Keratinocyte (primary cell): ENCODE measurements at regions not wholly inside any gene's neighbourhood (a gene's known extent, or its start where the extent isn't known, plus 50 kb on each side); places are given as distances from the start of the nearest gene placed in this dataset.

Source experiments
- DNase-seq: peaks from one replicate; pipeline ENCODE4 v3.0.0-alpha.2; 2011; ENCODE audit warnings: low read depth, missing footprints, low spot score
- FAIRE-seq: peaks from 2 replicates; lab custom pipeline; 2011; peaks lifted over from hg19 to GRCh38; lab: Jason Lieb, UNC
- H2AFZ ChIP-seq: 2 replicates; pipeline ENCODE4 v1.6.0; 2012; ENCODE audit warnings: low read length, control low read depth, inconsistent platforms; ENCODE audit not compliant: control insufficient read depth
- H3K27ac ChIP-seq: 2 replicates; pipeline ENCODE4 v1.5.1; 2011; ENCODE audit warnings: low read length; ENCODE audit not compliant: control insufficient read depth, insufficient read depth
- H3K27me3 ChIP-seq: 3 replicates; pipeline ENCODE4 v1.6.0; 2011; ENCODE audit warnings: low read length; ENCODE audit not compliant: control insufficient read depth, insufficient read depth; ENCODE audit errors: extremely low read depth
- H3K36me3 ChIP-seq, 2 experiments: 2 replicates in 1 of 2; 3 replicates in 1 of 2; pipeline ENCODE4 v1.5.1; 2011; ENCODE audit warnings: low read length in 2 of 2, mild to moderate bottlenecking in 1 of 2; ENCODE audit not compliant: control insufficient read depth in 2 of 2, insufficient read depth in 2 of 2; ENCODE audit errors: extremely low read depth in 1 of 2
- H3K4me1 ChIP-seq: 3 replicates; pipeline ENCODE4 v1.5.1; 2011; ENCODE audit warnings: low read length; ENCODE audit not compliant: control insufficient read depth, insufficient read depth; ENCODE audit errors: extremely low read depth
- H3K4me2 ChIP-seq: 3 replicates; pipeline ENCODE4 v1.6.0; 2011; ENCODE audit warnings: low read depth, low read length; ENCODE audit not compliant: control insufficient read depth, insufficient read depth; ENCODE audit errors: extremely low read depth
- H3K4me3 ChIP-seq, 3 experiments: fragments of 200-600 bp in 1 of 3; sonication (generic) in 1 of 3; 2 replicates in 2 of 3; 3 replicates in 1 of 3; pipeline ENCODE4 v1.5.1; 2011 to 2016; ENCODE audit warnings: low read length in 3 of 3, mild to moderate bottlenecking in 3 of 3, control low read depth in 2 of 3, inconsistent platforms in 1 of 3, low read depth in 1 of 3, mixed read lengths in 1 of 3, mixed run types in 1 of 3, moderate library complexity in 1 of 3; ENCODE audit not compliant: control insufficient read depth in 2 of 3, insufficient read depth in 2 of 3; ENCODE audit errors: extremely low read depth in 1 of 3
- H3K79me2 ChIP-seq: 2 replicates; pipeline ENCODE4 v1.6.0; 2012; ENCODE audit warnings: low read length; ENCODE audit not compliant: control insufficient read depth, insufficient read depth
- H3K9ac ChIP-seq: 3 replicates; pipeline ENCODE4 v1.6.0; 2011; ENCODE audit warnings: low read length; ENCODE audit not compliant: control insufficient read depth, insufficient read depth; ENCODE audit errors: extremely low read depth
- H3K9me1 ChIP-seq: 3 replicates; pipeline ENCODE4 v1.6.0; 2011; ENCODE audit warnings: low read length; ENCODE audit not compliant: control insufficient read depth, insufficient read depth; ENCODE audit errors: extremely low read depth
- H3K9me3 ChIP-seq: 2 replicates; pipeline ENCODE4 v1.5.1; 2012; ENCODE audit warnings: low read depth, low read length; ENCODE audit not compliant: control insufficient read depth
- H4K20me1 ChIP-seq: 3 replicates; pipeline ENCODE4 v1.6.0; 2011; ENCODE audit warnings: low read length; ENCODE audit not compliant: control insufficient read depth, insufficient read depth; ENCODE audit errors: extremely low read depth
- EZH2 ChIP-seq: IDR thresholded peaks from one replicate; pipeline ENCODE4 v1.6.1; 2012; ENCODE audit warnings: inconsistent platforms, mild to moderate bottlenecking, low read length, moderate library complexity
- dilution Hi-C: fragments of 300-500 bp; cut with MboI; formaldehyde crosslinking; loops from one replicate; pipeline ENCODE4 v1.7.0; 2020; ENCODE audit warnings: low sequenced_read_pairs; ENCODE audit not compliant: extremely low pct_ligation_motif_present
- TF ChIP-seq, protein P1 (sequence below), 3 experiments: IDR thresholded peaks in 1 of 3; conservative IDR thresholded peaks in 1 of 3; optimal IDR thresholded peaks in 1 of 3; 2 replicates in 2 of 3; 3 replicates in 1 of 3; pipeline versions ENCODE3 to v1.5.1; 2011; ENCODE audit warnings: low read length in 3 of 3, mild to moderate bottlenecking in 3 of 3, moderate library complexity in 2 of 3, control low read depth in 1 of 3, inconsistent platforms in 1 of 3; ENCODE audit not compliant: insufficient read depth in 2 of 3; ENCODE audit errors: extremely low read depth in 1 of 3

DNA sequence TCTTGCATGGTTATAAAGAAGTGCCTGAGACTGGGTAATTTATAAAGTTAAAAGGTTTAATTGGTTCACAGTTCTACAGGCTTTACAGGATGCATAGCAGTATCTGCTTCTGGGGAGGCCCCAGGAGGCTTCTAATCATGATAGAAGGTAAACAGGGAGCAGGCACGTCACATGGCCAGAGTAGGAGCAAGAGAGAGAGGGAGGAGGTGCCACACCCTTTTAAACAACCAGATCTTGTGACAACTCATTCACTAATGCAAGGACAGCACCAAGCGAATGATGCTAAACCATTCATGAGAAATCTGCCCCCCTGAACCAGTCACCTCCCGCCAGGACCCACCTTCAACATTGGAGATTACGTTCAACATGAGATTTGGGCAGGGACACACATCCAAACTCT is 141.1 kb downstream of the EN1 start:
- Histone ChIP-seq H3K27ac (no peak overlapping the region), H3K9me3 (no peaks in the 10 kb centered on the region), H2AFZ (no peak overlapping the region), H3K36me3 (no peaks in the 10 kb centered on the region), H3K79me2 (no peaks in the 10 kb centered on the region), H3K9me1 (no peaks in the 10 kb centered on the region), H3K4me1 (no peaks in the 10 kb centered on the region), H3K9ac (no peak overlapping the region), H3K4me3 (no peak overlapping the region), H3K27me3 (no peaks in the 10 kb centered on the region), H3K4me2 (no peak overlapping the region), H4K20me1 (no peaks in the 10 kb centered on the region)
- DNase-seq (no peak), FAIRE-seq (no peak)
- TF ChIP-seq EZH2 = no peak
- TF ChIP-seq, protein P1, sequence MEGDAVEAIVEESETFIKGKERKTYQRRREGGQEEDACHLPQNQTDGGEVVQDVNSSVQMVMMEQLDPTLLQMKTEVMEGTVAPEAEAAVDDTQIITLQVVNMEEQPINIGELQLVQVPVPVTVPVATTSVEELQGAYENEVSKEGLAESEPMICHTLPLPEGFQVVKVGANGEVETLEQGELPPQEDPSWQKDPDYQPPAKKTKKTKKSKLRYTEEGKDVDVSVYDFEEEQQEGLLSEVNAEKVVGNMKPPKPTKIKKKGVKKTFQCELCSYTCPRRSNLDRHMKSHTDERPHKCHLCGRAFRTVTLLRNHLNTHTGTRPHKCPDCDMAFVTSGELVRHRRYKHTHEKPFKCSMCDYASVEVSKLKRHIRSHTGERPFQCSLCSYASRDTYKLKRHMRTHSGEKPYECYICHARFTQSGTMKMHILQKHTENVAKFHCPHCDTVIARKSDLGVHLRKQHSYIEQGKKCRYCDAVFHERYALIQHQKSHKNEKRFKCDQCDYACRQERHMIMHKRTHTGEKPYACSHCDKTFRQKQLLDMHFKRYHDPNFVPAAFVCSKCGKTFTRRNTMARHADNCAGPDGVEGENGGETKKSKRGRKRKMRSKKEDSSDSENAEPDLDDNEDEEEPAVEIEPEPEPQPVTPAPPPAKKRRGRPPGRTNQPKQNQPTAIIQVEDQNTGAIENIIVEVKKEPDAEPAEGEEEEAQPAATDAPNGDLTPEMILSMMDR (optimal IDR thresholded peaks at IDR 0.05 in 1 of 3, IDR thresholded peaks at IDR 0.05 in 1 of 3, conservative IDR thresholded peaks at IDR 0.05 in 1 of 3; ENCODE audit: extremely low read depth in 1 of 3, insufficient read depth in 2 of 3, low read length in 3 of 3) = no peak
- dilution Hi-C loops = no loop called here

DNA sequence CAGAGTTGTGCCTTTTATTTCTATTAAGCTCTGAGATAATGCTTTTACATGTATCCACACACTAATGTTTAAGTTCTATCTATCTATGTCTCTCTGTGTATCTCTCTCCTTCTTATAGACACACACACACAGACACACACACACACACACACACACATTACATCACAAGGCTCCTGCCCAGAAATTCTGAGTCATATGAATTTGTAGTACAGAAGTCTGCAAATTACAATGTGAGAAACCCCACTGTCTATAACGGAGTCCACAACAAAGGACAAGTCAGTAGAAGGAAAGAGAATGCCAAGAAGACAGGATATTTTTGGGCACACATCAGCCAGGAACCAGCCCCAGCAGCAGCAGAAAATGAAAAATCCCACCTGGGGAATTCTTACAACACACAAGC is 142.4 kb downstream of the EN1 start:
- FAIRE-seq = no peak
- no peaks in the 10 kb centered on the region for H3K9me1 ChIP-seq
- H4K20me1 ChIP-seq = no peaks in the 10 kb centered on the region
- H3K4me2 ChIP-seq = no peak overlapping the region
- no peaks in the 10 kb centered on the region for H3K9me3 ChIP-seq
- no peak overlapping the region for H3K4me3 ChIP-seq
- no peaks in the 10 kb centered on the region for H3K27me3 ChIP-seq
- dilution Hi-C loops = no loop called here
- no peak overlapping the region for H3K9ac ChIP-seq
- no peaks in the 10 kb centered on the region for H3K79me2 ChIP-seq
- no peaks in the 10 kb centered on the region for H3K4me1 ChIP-seq
- no peak overlapping the region for H2AFZ ChIP-seq
- no peaks in the 10 kb centered on the region for H3K36me3 ChIP-seq
- no peak overlapping the region for H3K27ac ChIP-seq
- no peak for DNase-seq
- TF ChIP-seq, protein P1 (optimal IDR thresholded peaks at IDR 0.05 in 1 of 3, IDR thresholded peaks at IDR 0.05 in 1 of 3, conservative IDR thresholded peaks at IDR 0.05 in 1 of 3; ENCODE audit: extremely low read depth in 1 of 3, insufficient read depth in 2 of 3, low read length in 3 of 3) = no peak
- no peak for TF ChIP-seq EZH2
